GM12878 (cell line): ENCODE measurements at regions not wholly inside any gene's neighbourhood (a gene's known extent, or its start where the extent isn't known, plus 50 kb on each side); places are given as distances from the start of the nearest gene placed in this dataset.

Source experiments
- ATAC-seq: fragments of 200-7000 bp; cut with Tn5 transposase; 3 replicates; pipeline ENCODE4 v1.9.1; 2020; ENCODE audit warnings: mild to moderate bottlenecking, moderate library complexity
- BruUV-seq: library from RNA; stranded (reverse); fragments of 400-500 nt; replicated peaks from 2 replicates; lab custom pipeline; 2021; lab: Mats Ljungman, UMichigan
- CTCF ChIA-PET: fragments of 300-600 bp; sonication (Branson Sonifier 250); formaldehyde crosslinking; extraction: SDS; loops from one replicate; lab custom pipeline; 2021; ENCODE audit warnings: inconsistent platforms; lab: Yijun Ruan, JAX
- POLR2A ChIA-PET: fragments of 350-600 bp; formaldehyde crosslinking; extraction: SDS; loops from one replicate; lab custom pipeline; 2021; ENCODE audit warnings: inconsistent platforms; lab: Charles Lee
- RAD21 ChIA-PET: fragments of 300-600 bp; sonication (Branson Sonifier 250); formaldehyde crosslinking; loops from one replicate; lab custom pipeline; 2023; ENCODE audit warnings: antibody characterized with exemption; ENCODE audit not compliant: unreplicated experiment; lab: Charles Lee
- SMC1A ChIA-PET: fragments of 300-600 bp; sonication (Branson Sonifier 250); formaldehyde crosslinking; loops from one replicate; lab custom pipeline; 2023; ENCODE audit not compliant: unreplicated experiment, uncharacterized antibody; lab: Charles Lee
- DNase-seq: peaks from one replicate; pipeline ENCODE4 v3.0.0-alpha.2; 2011; ENCODE audit warnings: low read depth, low spot score
- FAIRE-seq: peaks from 3 replicates; lab custom pipeline; 2011; peaks lifted over from hg19 to GRCh38; lab: Jason Lieb, UNC
- H2AFZ ChIP-seq: 2 replicates; pipeline ENCODE4 v1.6.0; 2011; ENCODE audit warnings: low read depth, low read length, control low read depth; ENCODE audit not compliant: control insufficient read depth
- H3K27ac ChIP-seq: 2 replicates; pipeline ENCODE4 v1.5.1; 2011; ENCODE audit warnings: control low read depth; ENCODE audit not compliant: control insufficient read depth, insufficient read depth
- H3K27me3 ChIP-seq, 2 experiments: replicated peaks in 1 of 2; 2 replicates each; pipeline versions ENCODE4 v1.6.0 to v1.6.1; 2011; ENCODE audit warnings: low read length in 1 of 2; ENCODE audit not compliant: control insufficient read depth in 2 of 2, insufficient read depth in 2 of 2
- H3K36me3 ChIP-seq, 2 experiments: 2 replicates each; pipeline ENCODE4 v1.5.1; 2011; ENCODE audit warnings: low read length in 1 of 2; ENCODE audit not compliant: control insufficient read depth in 2 of 2, insufficient read depth in 2 of 2
- H3K4me1 ChIP-seq: 2 replicates; pipeline ENCODE4 v1.6.1; 2011; ENCODE audit warnings: mild to moderate bottlenecking, low read length, moderate library complexity, mixed read lengths; ENCODE audit not compliant: control insufficient read depth, insufficient read depth
- H3K4me2 ChIP-seq: 2 replicates; pipeline ENCODE4 v1.6.0; 2011; ENCODE audit warnings: control low read depth; ENCODE audit not compliant: control insufficient read depth, insufficient read depth
- H3K4me3 ChIP-seq: fragments of 200-600 bp; sonication (generic); 2 replicates; pipeline ENCODE4 v1.5.1; 2016
- H3K79me2 ChIP-seq: 2 replicates; pipeline ENCODE4 v1.6.0; 2011; ENCODE audit warnings: low read length; ENCODE audit not compliant: control insufficient read depth, insufficient read depth
- H3K9ac ChIP-seq: 2 replicates; pipeline ENCODE4 v1.8.0; 2011; ENCODE audit warnings: low read length, control low read depth, mixed read lengths; ENCODE audit not compliant: control insufficient read depth, insufficient read depth
- H3K9me3 ChIP-seq: replicated peaks from 3 replicates; pipeline ENCODE4 v1.5.1; 2011; ENCODE audit warnings: mild to moderate bottlenecking, low read length; ENCODE audit not compliant: control insufficient read depth, insufficient read depth
- H4K20me1 ChIP-seq: 2 replicates; pipeline ENCODE4 v1.6.0; 2011; ENCODE audit not compliant: control insufficient read depth, insufficient read depth
- BACH1 ChIP-seq: fragments of 450-650 bp; IDR thresholded peaks from 2 replicates; pipeline ENCODE4 v1.6.1; 2017; ENCODE audit warnings: mild to moderate bottlenecking, borderline replicate concordance
- BCL3 ChIP-seq: IDR thresholded peaks from 2 replicates; pipeline ENCODE4 v1.6.1; 2011; ENCODE audit warnings: borderline replicate concordance, low read depth, mild to moderate bottlenecking, moderate library complexity, low read length; ENCODE audit not compliant: insufficient read depth, poor library complexity, severe bottlenecking
- BHLHE40 ChIP-seq, 2 experiments: fragments of 450-650 bp in 1 of 2; IDR thresholded peaks; 2 replicates each; pipeline ENCODE4 v1.6.1; 2011 to 2017; ENCODE audit warnings: low read depth in 2 of 2, borderline replicate concordance in 1 of 2, improper control_type of control experiment in 1 of 2, low read length in 1 of 2, mild to moderate bottlenecking in 1 of 2
- CBX5 ChIP-seq: sonication (generic); IDR thresholded peaks from 2 replicates; pipeline ENCODE4 v1.6.1; 2016; ENCODE audit warnings: low read depth, moderate library complexity, mild to moderate bottlenecking, inconsistent platforms
- ESRRA ChIP-seq: IDR thresholded peaks from 2 replicates; pipeline ENCODE4 v1.6.1; 2012; ENCODE audit warnings: mild to moderate bottlenecking, low read length, improper control_type of control experiment
- HDAC6 ChIP-seq: fragments of 200-600 bp; sonication (generic); IDR thresholded peaks from one replicate; pipeline ENCODE4 v1.8.0; 2017; ENCODE audit warnings: antibody characterized with exemption; ENCODE audit not compliant: unreplicated experiment
- JUND ChIP-seq: IDR thresholded peaks from 2 replicates; pipeline ENCODE4 v1.6.1; 2012; ENCODE audit warnings: low read depth, mild to moderate bottlenecking, low read length, improper control_type of control experiment, moderate library complexity
- PAX8 ChIP-seq: fragments of 450-650 bp; IDR thresholded peaks from 2 replicates; pipeline ENCODE4 v1.6.1; 2017; ENCODE audit warnings: mild to moderate bottlenecking, moderate library complexity
- RBBP5 ChIP-seq: fragments of 200-600 bp; sonication (generic); conservative IDR thresholded peaks from 2 replicates; pipeline ENCODE4 v1.6.1; 2016
- SIN3A ChIP-seq: IDR thresholded peaks from 2 replicates; pipeline ENCODE4 v1.6.1; 2012; ENCODE audit warnings: low read depth, low read length, improper control_type of control experiment
- SRF ChIP-seq, 2 experiments: IDR thresholded peaks; 2 replicates each; pipeline ENCODE4 v1.6.1; 2011; ENCODE audit warnings: low read depth in 2 of 2, low read length in 2 of 2, mild to moderate bottlenecking in 1 of 2, moderate library complexity in 1 of 2
- STAT3 ChIP-seq: IDR thresholded peaks from 2 replicates; pipeline ENCODE4 v1.6.1; 2011; ENCODE audit warnings: low read depth, low read length, improper control_type of control experiment
- TBL1XR1 ChIP-seq: IDR thresholded peaks from 2 replicates; pipeline ENCODE4 v1.6.1; 2012; ENCODE audit warnings: low read depth, low read length, improper control_type of control experiment
- YY1 ChIP-seq: IDR thresholded peaks from 2 replicates; pipeline ENCODE4 v1.6.1; 2011; ENCODE audit warnings: low read depth, mild to moderate bottlenecking, low read length
- ZSCAN29 ChIP-seq: fragments of 450-650 bp; IDR thresholded peaks from 2 replicates; pipeline ENCODE4 v1.6.1; 2017; ENCODE audit warnings: mild to moderate bottlenecking, moderate library complexity
- WGBS: methylation state at CpG from one replicate; pipeline ENCODE4 v1.1.6; 2016; ENCODE audit warnings: low lambda C conversion rate; ENCODE audit not compliant: insufficient replicate concordance, insufficient coverage; ENCODE audit errors: missing lambda C conversion rate; 5-methylcytosine and 5-hydroxymethylcytosine counted together
- in situ Hi-C: fragments of 300-500 bp; cut with MboI; formaldehyde crosslinking; loops from 9 replicates; pipeline ENCODE4 v1.14.3; 2018; ENCODE audit warnings: mixed read lengths
- intact Hi-C: fragments of 100-400 bp; cut with micrococcal nuclease; formaldehyde crosslinking; loops from one replicate; pipeline ENCODE4 v1.14.2; 2022; ENCODE audit not compliant: unreplicated experiment

DNA sequence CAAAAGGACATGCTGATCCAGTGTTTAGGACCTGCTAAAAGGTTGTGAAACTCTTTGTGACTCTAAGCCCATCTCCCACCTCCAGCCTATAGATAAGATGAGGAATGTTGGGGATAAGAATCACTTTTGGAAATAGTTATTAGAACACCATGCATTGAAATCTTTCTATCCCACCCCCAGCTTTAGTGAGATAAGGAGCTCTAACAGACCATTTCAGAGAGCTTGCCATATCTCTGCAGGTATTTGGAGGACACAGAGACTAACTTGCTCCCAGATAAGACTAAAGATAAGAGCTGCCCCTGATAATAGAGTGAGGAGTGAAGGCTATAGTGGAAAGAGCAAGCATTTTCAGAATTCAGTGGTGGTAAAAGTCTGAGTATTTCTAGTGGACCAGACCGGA is 53.1 kb upstream of the GNB4 start (continued):
- no peak for TF ChIP-seq BCL3
- TF ChIP-seq RBBP5, result no peak
- no peak for TF ChIP-seq BHLHE40 (IDR thresholded peaks at IDR 0.05; ENCODE audit: borderline replicate concordance in 1 of 2, low read depth in 2 of 2, low read length in 1 of 2)
- TF ChIP-seq ZSCAN29, result no peak
- no peak for TF ChIP-seq BACH1
- TF ChIP-seq TBL1XR1, result no peak

GRCh38 chr3:179505534-179505933 is 54.3 kb upstream of the GNB4 start:
- H2AFZ ChIP-seq, result no peak overlapping the region
- H3K4me2 ChIP-seq, result no peak overlapping the region
- no peak overlapping the region for H3K9ac ChIP-seq
- CTCF ChIA-PET, result interaction anchor here (0.6 to 1.4 kb wide), 3 partner anchors 13 to 185 kb away, joined by 3 to 4 read pairs (median 3); no protein-coding TSS in a partner anchor
- TF ChIP-seq YY1, result no peak
- TF ChIP-seq SIN3A, result no peak
- no peak for TF ChIP-seq CBX5
- no peak for TF ChIP-seq JUND
- no peak for TF ChIP-seq SRF (IDR thresholded peaks at IDR 0.05; ENCODE audit: low read depth in 2 of 2, low read length in 2 of 2)
- no peak for TF ChIP-seq ESRRA
- TF ChIP-seq PAX8, result no peak
- no peak for TF ChIP-seq HDAC6
- TF ChIP-seq STAT3, result no peak
- RAD21 ChIA-PET, result no interaction called here
- no peak overlapping the region for H3K27ac ChIP-seq
- SMC1A ChIA-PET, result interaction anchor here (0.8 kb wide), 1 partner anchor 136 kb away, joined by 3 read pairs; no protein-coding TSS in a partner anchor
- intact Hi-C loops, result no loop called here
- 15% methylated on average over 4 of the region's 4 CpGs for WGBS
- POLR2A ChIA-PET, result no interaction called here
- ATAC-seq, result no peak
- no peaks in the 10 kb centered on the region for H3K4me1 ChIP-seq
- in situ Hi-C loops, result no loop called here
- no TSS peak for BruUV-seq
- no peaks in the 10 kb centered on the region; a peak in 1 of 4 replicates for H3K27me3 ChIP-seq
- no peak overlapping the region for H3K4me3 ChIP-seq
- H3K9me3 ChIP-seq, result no peaks in the 10 kb centered on the region
- no peak for FAIRE-seq
- no peaks in the 10 kb centered on the region for H3K79me2 ChIP-seq
- no peaks in the 10 kb centered on the region for H3K36me3 ChIP-seq
- no peak for DNase-seq
- H4K20me1 ChIP-seq, result no peaks in the 10 kb centered on the region
